Amygdala (tissue), 56 donors: ENCODE measurements at regions not wholly inside any gene's neighbourhood (a gene's known extent, or its start where the extent isn't known, plus 50 kb on each side); places are given as distances from the start of the nearest gene placed in this dataset.
A peak's percentile ranks its signal among the peaks of the same experiment; 100 is the strongest.
"Not testable (repeated sequence)": the region's sequence is repeated elsewhere in the genome, so short reads cannot be mapped to it uniquely, and the experiment has no call there.

Source experiments
- DNase-seq, 56 donors: peaks; one replicate each; lab custom pipeline; 2025; lab: John Stamatoyannopoulos, UW

DNA sequence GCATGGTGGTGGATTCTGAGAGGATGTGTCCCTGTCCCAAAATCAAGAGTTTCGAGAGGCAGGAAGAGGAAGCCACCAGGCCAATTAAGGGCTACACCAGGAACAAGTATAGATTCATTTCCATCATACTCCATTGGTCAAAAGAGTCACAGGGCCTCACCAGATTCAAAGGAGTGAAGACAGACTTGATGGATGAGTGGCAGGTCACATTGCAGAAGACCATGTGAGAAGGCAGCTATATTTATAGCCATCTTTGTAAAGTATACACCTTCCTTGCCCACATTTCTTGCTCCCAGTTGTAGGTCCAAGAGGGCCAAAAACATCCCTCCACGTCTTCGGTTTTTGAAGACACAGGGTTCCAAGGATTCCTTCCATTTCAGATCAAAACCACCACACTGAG lies 406.0 kb downstream of the BCOR start:
- DNase-seq: no peak

DNA sequence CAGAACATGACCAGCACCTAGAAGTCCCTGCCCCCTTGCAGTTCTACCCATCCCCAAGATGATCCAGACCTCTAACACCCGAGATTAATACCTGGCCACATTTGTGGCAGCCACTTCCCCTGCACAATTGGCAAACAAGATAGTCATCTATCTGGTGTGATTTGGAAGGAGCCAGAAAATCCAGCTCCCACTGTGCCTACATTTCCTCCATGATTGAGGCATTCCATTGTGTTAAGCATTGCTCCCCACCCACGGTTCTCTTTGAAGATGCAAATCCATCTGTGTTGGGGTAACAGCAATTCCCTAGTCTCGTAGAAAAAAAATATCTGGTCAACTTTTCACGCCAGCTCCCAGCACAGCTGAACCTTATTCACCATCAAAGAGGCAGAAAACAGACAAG lies 405.0 kb downstream of the BCOR start:
- DNase-seq: no peak

DNA sequence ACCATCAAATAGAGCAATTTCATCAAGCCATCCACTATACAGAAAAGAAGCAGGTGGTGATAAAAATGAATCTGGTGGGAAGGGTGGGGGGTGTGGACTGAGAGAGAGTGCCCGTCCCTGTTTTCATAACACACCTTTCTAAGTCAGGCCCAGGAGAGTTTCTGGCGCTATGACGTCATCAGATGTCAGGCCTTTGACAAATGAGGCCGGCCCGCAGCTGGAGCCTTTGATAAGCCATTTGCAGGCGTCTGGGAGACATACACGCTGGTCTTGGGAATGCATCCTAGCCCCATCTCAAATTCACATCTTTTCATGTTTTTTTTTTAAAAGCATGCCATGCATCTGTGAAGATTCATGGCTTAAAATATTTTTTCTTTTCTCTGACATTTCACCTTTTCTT lies 404.5 kb downstream of the BCOR start:
- no peak for DNase-seq

DNA sequence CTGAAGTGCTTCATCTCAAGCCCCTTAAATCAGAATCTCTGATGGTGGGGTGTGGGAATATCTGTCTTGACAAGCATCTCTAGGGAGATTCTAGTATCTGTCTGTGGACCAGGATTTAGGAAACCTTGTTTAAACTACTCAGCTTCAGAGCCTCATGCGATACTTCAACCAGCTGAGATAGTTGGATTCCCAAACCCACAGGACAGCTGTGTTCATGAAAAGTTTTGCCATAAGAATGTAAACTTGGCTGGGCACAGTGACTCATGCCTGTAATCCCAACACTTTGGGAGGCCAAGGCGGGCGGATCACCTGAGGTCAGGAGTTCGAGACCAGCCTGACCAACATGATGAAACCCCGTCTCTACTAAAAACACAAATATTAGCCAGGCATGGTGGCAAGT lies 395.1 kb downstream of the BCOR start:
- DNase-seq: not testable (repeated sequence)

DNA sequence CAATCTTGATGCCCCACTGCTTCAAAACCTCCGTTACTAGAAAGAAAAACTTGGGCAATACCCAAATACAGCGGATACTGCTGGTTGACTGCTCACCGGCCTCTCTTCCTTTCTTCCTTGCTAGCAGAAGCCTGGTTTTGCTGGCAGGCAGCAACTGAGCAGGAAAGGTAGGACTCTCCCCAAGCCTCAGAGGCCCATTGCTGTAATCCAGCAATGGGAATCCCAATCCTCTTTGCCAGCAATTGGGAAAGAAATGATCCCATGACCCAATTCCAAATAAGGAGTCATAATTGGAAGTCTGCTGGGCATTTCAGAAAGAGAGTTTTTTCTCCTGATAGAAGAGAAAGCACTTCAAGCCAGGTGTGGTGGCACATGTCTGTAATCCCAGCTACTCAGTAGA lies 394.5 kb downstream of the BCOR start:
- DNase-seq: no peak

DNA sequence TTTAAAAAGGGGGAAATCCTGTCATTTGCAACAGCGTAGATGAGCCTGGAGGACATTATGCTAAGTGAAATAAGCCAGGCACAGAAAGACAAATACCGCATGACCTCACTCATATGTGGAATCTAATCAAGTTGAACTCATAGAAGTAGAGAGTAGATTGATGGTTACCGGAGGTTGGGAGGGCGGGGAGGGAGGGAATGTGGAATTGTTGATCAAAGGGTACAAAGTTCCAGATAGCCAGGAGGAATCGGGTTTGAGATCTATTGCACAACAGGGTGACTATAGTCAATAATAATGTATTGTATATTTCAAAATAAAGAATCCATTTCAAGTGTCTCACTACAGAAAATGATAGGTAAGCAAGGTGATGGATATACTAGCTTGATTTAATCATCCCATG lies 393.2 kb downstream of the BCOR start:
- DNase-seq: no peak

DNA sequence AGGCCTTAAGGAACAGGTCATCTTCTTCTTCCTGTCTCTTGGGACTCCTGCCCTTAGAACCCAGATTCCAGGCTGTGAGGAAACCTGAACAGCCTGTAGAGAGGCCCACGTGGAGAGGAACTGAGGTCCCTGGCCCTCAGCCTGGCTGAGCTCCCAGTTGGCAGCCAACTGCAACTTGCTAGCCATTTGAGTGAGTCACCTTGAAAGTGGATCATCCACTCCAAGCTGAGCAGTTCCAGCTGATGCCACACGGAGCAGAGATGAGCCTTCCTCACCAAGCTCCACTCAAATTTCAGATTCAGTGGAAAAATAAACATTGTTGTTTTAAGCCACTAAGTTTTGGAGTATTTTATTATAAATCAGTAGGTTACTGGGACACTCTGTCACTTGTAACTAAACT lies 392.5 kb downstream of the BCOR start:
- peak in 3 of 56 donors; percentile 2 to 14 (median 14) for DNase-seq

DNA sequence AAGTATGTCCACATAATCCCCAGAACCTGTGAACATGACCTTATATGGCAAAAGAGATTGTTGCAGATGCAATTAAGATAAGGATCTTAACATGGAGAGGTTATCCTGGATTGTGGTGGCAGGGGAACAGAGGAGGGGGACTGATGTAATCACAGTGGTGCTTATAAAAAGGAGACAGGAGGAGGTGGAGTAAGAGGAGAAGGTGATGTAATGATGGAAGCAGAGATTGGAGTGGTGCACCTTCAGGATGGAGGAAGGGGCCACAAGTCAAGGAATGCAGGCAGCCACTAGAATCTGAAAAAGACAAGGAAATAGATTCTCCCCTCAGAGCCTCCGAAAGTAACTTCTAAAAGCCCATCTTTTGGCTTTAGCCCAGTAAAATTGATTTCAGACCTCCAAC lies 388.4 kb downstream of the BCOR start:
- DNase-seq: no peak

DNA sequence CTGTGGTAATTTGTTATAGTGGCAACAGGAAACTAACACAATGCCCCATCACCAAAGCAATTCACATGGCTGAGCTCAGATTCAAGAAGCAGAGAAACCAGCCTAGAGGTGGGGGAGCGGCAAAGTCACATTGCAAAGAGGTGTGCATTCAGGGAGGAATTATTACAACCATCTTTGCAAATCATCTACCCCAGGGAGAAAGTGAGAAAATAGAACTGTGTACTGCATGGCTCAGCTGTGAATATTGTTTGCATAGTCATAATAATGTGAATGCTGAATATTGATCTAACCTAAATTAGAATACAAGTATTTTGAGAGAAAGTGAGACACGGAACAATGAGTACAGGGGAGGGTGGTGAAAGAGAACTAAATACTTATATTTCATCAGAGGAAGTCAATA lies 387.9 kb downstream of the BCOR start:
- no peak for DNase-seq

DNA sequence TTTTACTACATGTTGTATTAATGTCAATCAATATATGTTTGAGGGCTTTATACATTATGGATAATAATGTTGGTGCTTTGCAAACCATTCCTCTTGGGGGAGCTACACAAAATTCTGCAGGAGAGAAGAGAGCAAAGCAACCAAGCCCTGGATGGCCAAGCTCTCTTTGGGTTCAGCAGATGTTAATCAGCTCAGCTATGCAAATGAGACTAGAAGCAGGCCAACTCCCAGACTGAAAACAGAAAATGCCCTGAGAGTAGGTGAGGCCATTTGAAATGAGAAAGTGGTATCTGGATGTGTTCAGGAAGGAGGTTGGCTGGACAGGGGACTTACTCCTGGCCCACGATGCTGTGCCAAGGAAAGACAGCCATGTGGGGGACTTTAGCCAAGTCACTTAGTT lies 387.0 kb downstream of the BCOR start:
- DNase-seq: no peak

DNA sequence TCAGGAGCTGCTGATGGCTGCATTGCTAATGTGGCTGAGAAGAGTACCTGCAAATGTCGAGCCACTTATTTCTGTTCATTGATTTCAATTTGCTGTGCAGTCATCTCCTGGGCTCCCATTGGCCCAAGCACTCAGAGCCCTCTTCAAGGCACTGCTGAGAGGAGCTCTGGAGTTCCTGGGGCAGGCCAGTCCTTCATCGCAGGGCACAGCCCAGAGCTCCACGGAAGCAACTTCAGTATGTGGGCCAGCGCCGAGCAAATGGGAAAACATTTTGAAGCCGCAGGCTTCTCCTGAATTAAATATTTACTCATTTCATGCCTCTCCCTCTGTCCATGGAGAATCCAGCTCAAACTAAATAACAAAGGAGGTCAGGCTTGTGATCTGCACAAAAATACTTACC lies 383.3 kb downstream of the BCOR start:
- DNase-seq: no peak

DNA sequence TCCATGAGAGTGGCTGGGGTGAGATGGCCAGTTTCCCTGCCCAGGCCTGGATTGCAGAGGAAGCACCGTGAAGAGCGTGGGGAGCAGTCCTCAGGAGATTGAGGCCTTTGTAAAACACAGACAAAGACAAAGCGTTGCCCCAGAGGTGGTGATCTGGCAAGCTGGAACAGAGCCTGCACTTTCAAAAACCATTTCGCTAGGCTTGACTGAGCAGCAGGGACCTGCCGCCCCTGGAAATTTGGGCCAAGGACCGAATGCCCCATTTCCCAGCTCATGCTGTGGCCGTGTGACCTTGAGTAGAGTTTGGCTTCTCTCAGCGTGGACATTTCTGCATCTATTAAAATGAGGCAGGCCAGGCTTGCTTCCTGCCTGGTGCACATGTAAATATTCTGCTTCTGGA lies 381.4 kb downstream of the BCOR start:
- DNase-seq: no peak

DNA sequence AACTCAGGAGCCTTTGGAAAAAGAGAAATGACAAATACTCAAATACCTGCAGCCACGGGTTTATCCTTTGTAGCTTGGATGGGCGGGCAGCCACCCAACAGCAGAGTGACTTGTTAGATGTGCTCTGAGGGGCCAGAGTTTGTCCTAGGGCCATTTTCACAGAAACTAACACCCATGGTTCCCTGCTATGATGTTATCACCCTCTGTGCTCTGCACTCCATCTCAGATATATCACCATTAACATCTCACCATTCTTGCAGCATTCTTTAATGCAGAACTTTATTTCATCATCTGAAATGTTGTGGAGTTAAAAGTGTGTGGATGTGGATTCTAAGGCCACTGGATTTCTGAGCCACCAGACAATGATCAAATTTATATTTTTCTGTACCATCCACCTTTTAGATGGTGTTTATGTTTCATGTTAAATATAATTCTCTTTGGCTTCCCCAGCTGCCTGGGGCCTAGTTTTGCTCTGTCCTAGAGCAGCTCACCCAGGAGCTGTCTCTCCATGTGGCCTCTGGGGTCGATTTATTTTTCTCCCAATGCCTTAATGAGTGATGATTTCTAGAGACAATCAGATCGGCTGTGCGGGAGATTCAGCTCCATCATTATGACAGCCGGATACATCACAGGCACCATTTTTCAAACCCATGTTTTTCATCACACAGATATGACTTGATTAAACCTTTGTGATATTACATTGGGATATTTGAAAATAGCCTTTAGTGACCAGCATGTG lies 380.8 kb downstream of the BCOR start:
- DNase-seq: no peak

DNA sequence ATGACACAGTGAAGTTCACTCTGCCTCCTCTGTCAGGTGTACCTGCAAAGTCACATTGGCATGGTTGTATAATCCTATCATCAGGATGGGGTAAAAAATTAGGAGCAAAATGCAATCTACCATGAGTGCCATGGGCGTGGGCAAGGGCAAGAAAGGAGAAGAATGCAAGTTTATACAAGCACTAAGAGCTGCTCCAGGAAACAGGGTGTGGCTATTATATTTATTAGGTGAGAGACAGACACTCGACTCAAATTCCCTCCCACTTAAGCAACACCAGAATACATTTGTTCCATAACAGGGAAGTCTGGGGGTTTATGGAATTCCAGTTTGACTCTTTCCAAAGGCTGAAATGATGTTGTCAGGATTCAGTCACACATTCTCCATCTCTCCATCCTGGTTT lies 378.8 kb downstream of the BCOR start:
- no peak for DNase-seq

DNA sequence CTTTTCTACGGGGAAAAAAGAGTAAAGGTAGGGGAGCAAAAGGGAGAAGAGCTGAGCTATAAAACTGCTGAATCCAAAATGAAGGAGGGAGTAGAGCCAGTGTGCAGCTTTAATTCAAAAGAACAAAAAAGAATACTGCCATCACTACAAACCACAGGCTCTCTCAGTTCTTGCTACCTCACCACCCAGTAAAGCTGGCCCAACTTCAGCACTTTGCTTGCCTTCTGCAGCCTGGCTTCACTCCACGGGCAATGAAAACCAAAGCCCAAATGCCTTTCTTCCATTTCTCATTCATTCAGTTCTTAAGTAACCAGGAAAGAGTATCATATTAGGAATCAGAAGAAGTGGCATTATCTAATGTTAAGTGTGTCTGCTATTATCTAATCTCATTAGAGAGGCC lies 376.8 kb downstream of the BCOR start:
- DNase-seq: no peak

DNA sequence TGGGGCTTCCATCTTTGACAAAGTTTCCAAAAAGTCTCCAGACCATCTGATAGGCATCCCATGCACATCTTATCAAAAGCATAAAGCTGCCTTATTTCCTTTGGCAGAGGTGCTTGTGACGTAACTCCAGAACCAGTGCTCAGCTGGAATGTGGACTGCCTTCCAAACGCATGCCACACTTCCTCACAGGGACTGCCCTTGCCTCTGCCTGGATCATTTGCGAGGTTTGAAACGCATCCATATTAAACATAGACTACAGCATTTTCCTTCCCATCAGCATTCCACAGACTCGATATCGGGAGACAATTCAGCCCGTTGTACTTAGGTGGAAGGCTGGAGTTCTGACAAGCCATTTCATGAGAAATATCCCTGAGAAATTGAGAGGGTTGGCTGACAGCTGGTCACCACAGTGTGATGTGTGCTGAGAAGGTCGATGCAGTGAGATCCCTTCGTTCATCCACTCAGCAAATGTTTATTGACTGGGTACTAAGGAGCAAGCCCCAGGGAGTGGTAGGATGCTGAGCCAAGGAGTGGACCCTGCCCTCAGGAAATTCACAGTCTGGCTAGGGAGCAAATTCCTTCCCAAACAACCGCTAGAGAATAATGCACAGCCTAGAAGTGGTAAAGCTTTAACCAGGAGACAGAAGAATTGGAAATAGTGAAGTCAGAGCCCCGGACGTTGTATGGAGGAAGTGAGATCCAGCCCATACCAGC lies 376.0 kb downstream of the BCOR start:
- no peak for DNase-seq

DNA sequence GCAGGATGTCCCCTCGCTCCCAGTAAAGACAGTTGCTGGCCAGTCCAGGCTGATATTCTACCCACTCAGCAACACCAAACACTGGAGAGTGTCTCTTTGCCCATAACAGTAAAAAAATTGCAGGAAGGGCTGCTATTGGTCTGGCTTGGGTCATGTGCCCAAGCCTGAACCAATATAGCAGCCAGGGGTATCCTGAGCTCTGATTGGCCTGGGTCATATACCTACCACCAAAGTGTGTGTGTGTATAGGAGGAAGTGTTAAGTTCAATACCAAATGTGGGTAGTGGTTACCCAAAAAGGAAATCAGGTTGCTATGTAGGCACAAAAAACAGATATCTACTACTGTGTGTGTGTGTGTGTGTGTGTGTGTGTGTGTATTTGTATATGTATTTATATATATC lies 373.2 kb downstream of the BCOR start:
- no peak for DNase-seq

DNA sequence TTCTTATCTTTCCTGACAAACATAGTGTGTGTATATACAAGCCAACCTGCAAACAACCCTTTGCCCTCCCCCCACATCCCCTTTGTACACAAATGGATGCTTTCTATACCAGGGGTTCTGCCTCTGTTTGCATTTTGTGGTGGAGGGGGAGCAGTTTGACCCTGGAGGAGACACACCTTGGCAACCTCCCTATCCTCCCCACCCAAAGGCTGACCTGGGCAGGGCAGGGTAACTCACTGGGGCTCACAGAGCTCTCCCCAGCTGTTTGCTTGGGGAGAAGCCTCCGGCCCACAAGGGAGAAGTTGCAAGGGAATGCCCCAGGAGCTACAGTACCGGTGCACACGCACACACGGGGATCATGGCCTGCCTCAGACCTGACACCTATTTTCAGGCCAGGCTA lies 372.6 kb downstream of the BCOR start:
- DNase-seq: no peak

DNA sequence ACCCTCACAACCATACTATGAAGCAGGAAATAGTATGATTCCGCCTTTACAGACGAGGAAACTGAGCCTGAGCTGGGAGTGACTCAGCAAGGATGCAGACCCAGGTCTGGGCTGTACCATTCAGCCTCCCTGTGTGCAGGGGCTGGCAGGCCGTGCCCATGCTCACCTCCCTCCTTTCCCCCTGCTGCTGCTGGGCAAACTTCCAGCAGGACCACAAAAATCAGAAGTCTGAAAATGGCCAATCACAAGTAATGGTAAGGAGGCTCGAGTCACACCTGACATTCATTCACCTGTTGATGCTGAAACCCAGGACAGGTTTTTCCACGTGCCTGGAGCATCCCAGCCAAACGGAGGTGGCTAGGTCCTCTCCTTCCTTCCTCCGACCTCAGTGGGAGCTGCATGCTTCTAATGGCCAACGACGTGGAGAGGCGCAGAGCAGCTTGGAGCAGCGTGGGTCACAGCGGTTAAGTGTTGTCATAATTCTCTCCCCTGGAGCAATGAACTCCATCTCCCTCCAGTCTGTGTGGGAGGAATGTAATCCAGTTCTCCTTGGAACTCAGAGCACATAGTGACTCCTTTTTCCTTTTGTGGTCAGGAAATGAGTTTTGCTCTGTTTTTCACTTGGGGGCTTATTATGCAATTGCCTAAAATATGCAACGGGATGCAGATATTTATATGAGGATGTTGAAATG lies 371.7 kb downstream of the BCOR start:
- no peak for DNase-seq

DNA sequence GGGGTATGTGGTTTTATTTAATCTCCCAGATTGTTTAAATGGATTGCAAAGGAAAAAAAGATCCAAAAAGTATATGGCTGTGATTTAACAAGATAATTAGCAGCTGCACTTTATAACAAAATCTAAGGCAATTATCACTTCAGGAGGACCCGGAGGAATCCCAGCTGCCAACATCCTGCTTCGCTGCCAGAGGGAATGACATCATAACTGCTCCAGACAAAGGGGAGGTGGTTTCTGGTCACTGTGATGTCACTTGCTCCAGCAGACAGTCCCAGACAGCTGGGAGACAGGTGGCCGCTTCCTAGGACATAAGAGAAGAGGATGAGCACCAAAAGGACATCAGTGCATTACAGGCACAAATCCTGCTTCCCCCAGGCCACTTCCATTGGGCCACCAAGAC lies 371.0 kb downstream of the BCOR start:
- DNase-seq: peak in 1 of 56 donors; percentile 11

DNA sequence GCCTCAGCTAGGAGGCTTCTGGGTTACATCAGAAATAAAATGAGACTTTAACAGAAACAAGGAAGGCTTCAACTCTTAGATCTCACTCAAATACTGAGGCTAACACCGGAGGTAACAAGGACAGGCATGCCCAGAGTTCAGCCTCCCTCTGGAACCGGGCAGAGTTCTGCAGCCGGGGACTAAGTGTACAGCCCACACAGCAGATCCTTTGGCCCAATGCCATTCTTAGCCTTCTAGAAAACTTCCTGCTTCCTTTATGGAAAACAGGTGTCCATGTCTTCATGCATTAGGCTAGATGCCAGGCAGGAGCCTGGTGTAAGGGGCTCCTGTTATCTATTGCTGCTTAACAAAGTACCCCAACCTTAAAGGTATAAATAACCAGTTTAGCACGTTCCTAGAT lies 369.7 kb downstream of the BCOR start:
- DNase-seq: no peak
